HG02852 (cell line): ENCODE measurements at regions not wholly inside any gene's neighbourhood (a gene's known extent, or its start where the extent isn't known, plus 50 kb on each side); places are given as distances from the start of the nearest gene placed in this dataset.

Source experiments
- ATAC-seq: cut with Tn5 transposase; IDR thresholded peaks from one replicate; pipeline ENCODE4 v1.9.1; 2021; ENCODE audit warnings: mild to moderate bottlenecking, moderate library complexity; ENCODE audit not compliant: unreplicated experiment

- ATAC-seq = no peak
These were observed 133.0 kb downstream of the CD83 start for GRCh38 chr6:14250573-14250972.

- ATAC-seq = no peak
These were observed 134.8 kb downstream of the CD83 start for GRCh38 chr6:14252271-14252850.

- peak; percentile 96 for ATAC-seq
These were observed 136.9 kb downstream of the CD83 start for GRCh38 chr6:14254505-14254904.

GRCh38 chr6:14255916-14256315 is 138.3 kb downstream of the CD83 start:
- no peak for ATAC-seq

GRCh38 chr6:14258117-14258516 is 140.5 kb downstream of the CD83 start:
- ATAC-seq = no peak

GRCh38 chr6:14258695-14259593 is 141.4 kb downstream of the CD83 start:
- ATAC-seq = no peak

- ATAC-seq = no peak
These were observed 142.1 kb downstream of the CD83 start for GRCh38 chr6:14259594-14260152.

- no peak for ATAC-seq
These were observed 143.3 kb downstream of the CD83 start for GRCh38 chr6:14260839-14261238.

GRCh38 chr6:14263881-14264424 is 146.4 kb downstream of the CD83 start:
- ATAC-seq = no peak

GRCh38 chr6:14265049-14266021 is 147.8 kb downstream of the CD83 start:
- ATAC-seq = no peak

GRCh38 chr6:14266266-14266665 is 148.7 kb downstream of the CD83 start:
- ATAC-seq = no peak

- ATAC-seq = no peak
These were observed 150.5 kb downstream of the CD83 start for GRCh38 chr6:14267885-14268660.

- no peak for ATAC-seq
These were observed 151.9 kb downstream of the CD83 start for GRCh38 chr6:14269436-14269835.

- ATAC-seq = no peak
These were observed 152.7 kb downstream of the CD83 start for GRCh38 chr6:14270142-14270893.

GRCh38 chr6:14270925-14271788 is 153.6 kb downstream of the CD83 start:
- no peak for ATAC-seq

GRCh38 chr6:14271789-14272736 is 154.5 kb downstream of the CD83 start:
- ATAC-seq = no peak

- ATAC-seq = no peak
These were observed 155.1 kb downstream of the CD83 start for GRCh38 chr6:14272737-14273085.
